Fibroblast of skin of left biceps (primary cell): ENCODE measurements at regions not wholly inside any gene's neighbourhood (a gene's known extent, or its start where the extent isn't known, plus 50 kb on each side); places are given as distances from the start of the nearest gene placed in this dataset.
"Not testable (repeated sequence)": the region's sequence is repeated elsewhere in the genome, so short reads cannot be mapped to it uniquely, and the experiment has no call there.

ENCODE experiments used
- DNase-seq, 2 experiments: peaks; one replicate each; pipeline ENCODE4 v3.0.0-alpha.2; 2013; ENCODE audit warnings: low read depth in 2 of 2

DNA sequence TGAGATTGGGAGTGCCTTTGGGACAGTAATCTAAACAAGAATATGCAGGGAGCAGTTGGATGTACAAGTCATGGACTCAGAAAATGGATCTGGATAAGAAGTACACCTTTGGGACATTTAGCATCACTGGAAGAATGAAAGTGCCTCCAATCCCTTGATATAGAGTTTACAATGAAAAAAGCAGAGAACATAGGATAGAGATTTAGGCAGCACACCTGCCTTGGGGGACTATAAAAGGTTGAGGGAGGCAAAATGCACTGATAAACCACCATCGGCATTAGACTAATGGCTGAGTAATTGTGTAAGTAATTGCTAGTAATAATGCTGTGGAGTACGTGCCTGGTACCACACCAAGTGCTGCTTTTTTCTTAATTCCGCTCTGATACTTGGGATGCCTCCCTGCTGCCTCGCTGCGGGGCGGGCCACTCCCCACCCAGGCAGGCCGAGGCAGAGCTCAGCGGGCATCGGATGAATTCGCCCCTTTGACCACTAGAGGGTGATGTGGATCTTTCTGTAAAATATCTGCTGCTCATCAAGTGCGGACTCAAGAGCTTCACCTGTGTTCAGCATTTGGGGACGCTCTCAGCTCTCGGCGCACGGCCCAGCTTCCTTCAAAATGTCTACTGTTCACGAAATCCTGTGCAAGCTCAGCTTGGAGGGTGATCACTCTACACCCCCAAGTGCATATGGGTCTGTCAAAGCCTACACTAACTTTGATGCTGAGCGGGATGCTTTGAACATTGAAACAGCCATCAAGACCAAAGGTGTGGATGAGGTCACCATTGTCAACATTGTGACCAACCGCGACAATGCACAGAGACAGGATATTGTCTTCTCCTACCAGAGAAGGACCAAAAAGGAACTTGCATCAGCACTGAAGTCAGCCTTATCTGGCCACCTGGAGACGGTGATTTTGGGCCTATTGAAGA, 99.9 kb downstream of the ANKRD18B start:
- DNase-seq, result peak; percentile 24 to 32

DNA sequence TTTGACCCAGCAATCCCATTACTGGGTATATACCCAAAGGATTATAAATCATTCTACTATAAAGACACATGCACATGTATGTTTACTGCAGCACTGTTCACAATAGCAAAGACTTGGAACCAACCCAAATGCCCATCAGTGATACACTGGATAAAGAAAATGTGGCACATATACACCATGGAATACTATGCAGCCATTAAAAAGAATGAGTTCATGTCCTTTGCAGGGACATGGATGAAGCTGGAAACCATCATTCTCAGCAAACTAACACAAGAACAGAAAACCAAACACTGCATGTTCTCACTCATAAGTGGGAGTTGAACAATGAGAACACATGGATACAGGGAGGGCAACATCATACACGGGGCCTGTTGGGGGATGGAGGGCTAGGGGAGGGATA, 104.3 kb downstream of the ANKRD18B start:
- DNase-seq, result not testable (repeated sequence)

GRCh38 chr9:33628865-33629410, 104.9 kb downstream of the ANKRD18B start:
- no peak for DNase-seq

DNA sequence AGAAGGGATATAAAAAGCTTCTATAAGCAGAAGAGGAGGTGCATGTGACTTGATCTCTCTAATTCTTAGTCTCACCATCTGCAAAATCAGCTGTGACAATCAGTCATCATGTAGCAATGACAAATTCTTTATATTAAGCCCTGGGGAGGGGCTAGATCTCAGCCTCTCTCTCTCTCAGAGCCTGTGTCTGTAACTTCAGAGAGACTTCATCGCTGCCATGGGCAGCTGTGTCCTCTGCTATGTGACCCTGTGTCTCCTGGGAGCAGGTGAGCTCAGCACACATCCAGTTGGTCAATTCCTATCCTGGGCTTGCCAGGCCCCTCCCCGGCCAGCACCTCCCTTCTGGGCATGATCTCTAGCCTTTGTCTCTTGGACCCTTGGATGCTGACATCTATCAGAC, 109.6 kb downstream of the ANKRD18B start:
- no peak for DNase-seq

- no peak for DNase-seq
Measured at GRCh38 chr9:33637881-33638280, 113.8 kb downstream of the ANKRD18B start.

GRCh38 chr9:33638391-33638915, 114.4 kb downstream of the ANKRD18B start:
- no peak for DNase-seq

DNA sequence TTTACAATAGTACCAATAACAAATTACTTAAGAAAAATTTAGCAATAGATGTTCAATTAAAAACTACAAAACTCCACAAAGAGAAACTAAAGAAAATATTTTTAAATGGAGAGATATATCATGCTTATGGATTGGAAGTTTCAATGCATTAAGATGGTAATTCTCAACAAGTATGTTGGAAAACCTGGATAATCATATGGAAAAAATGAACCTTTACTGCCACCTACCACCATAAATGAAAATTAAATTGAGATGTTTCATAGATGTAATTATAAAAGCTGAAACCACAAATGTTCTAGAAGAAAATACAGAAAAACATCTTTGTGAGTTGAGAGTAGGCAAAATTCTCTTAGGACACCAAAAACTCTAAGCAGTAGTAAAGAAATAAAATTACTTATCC, 121.7 kb downstream of the ANKRD18B start:
- DNase-seq, result no peak

GRCh38 chr9:33649463-33649862, 125.4 kb downstream of the ANKRD18B start:
- DNase-seq, result no peak

GRCh38 chr9:33651125-33651524, 127.1 kb downstream of the ANKRD18B start:
- DNase-seq, result no peak

DNA sequence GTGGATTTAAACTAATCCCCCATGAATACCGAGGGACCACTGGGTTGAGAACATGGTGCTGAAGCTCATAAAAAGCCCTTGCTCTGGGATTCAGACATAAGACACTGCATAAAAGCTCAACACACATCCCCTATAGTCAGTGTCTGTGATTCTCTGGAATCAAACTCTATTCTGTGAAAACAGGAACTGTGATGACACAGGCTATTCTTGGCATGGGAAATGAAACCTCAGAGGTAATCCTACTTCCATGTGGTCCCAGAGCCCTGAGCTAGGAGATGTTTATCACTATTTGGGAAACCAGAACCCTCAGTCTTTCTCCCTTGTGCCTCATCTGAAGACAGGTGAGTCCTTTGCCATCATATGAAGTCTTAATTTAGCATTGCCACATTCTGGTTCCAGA, 135.4 kb upstream of the PRSS3 start:
- DNase-seq, result no peak

DNA sequence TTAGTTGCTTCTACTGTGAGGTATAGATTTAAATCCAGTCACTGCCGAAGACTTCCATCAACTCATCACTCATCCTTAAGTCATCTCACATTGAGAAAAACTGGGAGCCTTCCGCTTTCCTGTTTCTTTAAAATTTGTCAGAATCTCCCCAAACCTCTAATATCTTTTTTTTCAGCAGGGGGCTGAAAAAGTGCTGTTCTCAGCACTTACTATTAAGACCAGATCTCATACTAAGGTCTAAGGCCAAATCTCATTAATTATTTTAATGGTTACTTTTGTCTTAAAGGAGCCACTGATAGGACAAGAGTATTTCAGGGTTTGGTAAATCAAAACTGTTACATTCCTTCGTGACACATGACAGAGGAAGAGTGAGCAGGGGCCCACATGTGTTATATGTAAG, 134.6 kb upstream of the PRSS3 start:
- no peak for DNase-seq

DNA sequence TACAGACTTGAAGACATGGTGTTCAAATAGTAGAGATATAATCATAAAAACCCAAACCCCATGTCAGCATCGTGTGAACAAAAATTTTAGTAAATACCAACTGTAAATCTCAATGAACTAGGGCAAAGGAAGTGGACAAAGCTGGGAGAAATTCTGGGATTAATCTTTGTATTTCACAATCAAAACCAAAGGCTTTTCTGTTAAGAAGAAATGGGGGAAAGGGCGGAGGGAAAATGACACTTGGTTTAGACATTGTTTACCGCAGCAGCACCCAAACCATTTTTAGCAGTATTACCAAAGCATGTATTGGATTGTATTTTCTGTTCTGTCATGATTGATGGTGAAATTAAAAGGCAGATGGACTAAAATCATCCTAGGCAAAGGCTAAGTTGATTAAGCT, 134.2 kb upstream of the PRSS3 start:
- no peak for DNase-seq

DNA sequence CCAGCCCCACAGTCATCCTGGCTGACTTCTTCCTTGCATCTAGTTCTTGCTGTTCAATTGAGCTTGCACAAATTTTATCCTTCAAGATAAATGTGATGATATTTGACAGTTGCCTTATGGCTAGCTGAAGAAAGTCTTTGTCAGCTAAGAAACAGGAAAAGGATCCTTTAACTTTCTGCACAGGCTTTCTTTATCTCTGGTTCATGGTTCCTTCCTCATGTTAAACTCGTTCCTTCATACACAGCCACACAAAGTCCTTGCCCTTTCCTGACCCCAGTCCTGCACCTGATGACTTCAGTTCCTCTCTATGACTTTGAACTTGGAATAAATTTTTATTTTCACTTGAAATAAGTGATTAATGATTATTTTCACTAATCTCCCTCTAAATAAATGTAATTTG, 132.5 kb upstream of the PRSS3 start:
- no peak for DNase-seq

DNA sequence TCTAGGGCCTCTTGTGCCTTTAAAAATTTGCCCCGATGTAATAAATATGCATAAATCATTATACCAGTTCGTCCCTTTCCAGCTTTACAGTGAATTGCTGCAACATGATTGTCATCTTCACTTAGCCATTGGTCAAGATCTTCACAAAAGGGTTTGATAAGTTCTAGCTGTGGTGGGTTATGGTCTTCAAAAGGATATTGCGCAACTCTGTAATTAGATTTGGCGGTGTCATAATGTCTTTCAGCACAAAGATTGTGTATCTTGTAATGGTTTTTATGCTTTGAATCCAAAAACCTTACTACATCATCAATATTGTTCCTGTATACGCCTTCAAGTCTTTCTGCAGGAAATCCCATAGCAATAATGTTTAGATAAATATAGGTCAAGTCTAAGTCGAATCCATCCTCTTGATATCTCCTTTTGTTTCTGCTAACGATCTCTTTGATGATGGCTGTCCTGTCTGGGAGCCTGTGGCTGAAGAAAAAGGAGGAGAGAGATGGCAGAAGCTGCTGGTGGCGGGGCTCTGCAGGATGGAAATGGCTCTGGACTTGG, 119.1 kb upstream of the PRSS3 start:
- not testable (repeated sequence) for DNase-seq

- no peak for DNase-seq
Measured at GRCh38 chr9:33676746-33677505, 118.4 kb upstream of the PRSS3 start.

GRCh38 chr9:33677506-33677809, 117.9 kb upstream of the PRSS3 start:
- no peak for DNase-seq

- DNase-seq, result no peak
Measured at GRCh38 chr9:33677961-33678360, 117.4 kb upstream of the PRSS3 start.

DNA sequence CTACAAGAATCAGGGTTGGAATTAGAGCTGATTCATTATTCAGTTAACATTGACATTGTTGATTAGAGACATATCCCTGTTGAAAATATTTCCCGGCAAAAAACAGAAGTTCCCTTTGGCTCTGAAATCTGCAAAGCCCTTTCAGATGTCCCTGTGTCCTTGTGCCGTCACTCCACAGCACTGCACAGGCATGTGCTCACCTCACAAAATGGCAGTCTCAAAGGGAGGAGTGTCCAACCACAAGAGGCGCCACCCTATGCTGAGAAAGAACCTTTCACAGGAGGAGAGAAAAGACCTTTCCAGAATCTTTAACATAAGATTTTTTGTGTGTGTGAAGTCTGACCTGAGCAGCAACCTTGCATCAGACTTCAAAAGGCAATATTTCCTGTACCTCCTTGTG, 112.8 kb upstream of the PRSS3 start:
- no peak for DNase-seq

DNA sequence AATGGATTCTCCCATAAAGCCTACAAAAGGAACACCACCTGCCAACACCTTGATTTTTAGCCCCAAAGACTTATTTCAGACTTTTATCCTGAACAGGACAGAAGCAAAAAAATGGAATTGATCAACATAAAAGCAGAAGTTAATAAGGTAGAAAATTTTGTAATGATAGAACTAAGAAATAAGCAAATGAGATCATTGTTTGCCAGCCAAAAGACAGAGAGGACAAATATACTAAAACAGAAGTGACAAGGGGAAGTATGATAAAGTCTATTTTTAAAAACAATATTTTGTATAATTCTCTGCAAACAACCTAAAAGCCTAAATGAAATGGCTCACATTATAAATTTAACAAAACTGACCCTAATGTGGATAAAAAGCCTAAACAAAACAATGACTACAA, 110.5 kb upstream of the PRSS3 start:
- DNase-seq, result no peak

DNA sequence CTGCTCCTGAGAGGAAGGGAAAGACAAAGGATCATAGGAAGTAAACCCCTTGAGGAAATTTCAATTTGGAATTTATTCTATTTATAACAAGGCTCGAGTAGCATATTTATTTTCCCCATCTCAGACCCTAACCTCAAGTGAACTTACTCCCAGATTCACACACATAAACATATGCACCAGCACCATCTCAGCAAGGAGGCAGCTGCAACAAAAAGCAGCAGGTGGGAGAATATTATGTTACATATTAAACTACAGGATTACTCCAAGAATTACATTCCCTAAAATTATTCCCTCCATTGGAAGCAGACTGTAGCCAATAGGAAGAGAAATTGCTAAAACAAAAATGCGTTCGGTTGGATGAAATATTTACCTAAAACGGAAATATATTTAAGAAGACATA, 108.4 kb upstream of the PRSS3 start:
- DNase-seq, result no peak

DNA sequence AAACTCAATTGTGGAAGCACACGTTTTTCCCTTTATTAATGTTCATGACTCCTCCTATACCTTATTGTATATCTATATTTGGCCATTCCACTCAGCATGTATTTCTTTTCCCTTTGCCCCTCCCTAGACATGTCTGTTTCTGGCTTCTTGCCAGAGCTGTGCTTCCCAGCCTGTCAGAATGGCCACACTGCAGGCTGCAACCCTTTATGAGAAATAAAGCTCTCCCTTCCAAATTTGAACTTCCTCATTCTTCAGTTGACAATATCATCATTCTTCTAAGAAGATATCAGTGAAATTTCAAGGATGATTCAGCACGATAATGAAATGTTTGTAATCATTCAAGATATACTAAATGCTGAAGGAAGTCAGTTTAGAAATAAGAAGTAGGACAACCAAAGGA, 107.6 kb upstream of the PRSS3 start:
- no peak for DNase-seq

GRCh38 chr9:33690143-33690933, 105.0 kb upstream of the PRSS3 start:
- no peak for DNase-seq
